GM12875 (cell line): ENCODE measurements at regions not wholly inside any gene's neighbourhood (a gene's known extent, or its start where the extent isn't known, plus 50 kb on each side); places are given as distances from the start of the nearest gene placed in this dataset.

ENCODE experiments used
- H3K4me3 ChIP-seq: one replicate; pipeline ENCODE4 v1.5.1; 2011; ENCODE audit warnings: low read depth, low read length, control low read depth
- TF ChIP-seq, protein P1 (sequence below): IDR thresholded peaks from 2 replicates; pipeline ENCODE4 v1.5.1; 2011; ENCODE audit warnings: low read depth, mild to moderate bottlenecking, control low read depth, inconsistent platforms, low read length, moderate library complexity, borderline replicate concordance; ENCODE audit not compliant: insufficient read depth

DNA sequence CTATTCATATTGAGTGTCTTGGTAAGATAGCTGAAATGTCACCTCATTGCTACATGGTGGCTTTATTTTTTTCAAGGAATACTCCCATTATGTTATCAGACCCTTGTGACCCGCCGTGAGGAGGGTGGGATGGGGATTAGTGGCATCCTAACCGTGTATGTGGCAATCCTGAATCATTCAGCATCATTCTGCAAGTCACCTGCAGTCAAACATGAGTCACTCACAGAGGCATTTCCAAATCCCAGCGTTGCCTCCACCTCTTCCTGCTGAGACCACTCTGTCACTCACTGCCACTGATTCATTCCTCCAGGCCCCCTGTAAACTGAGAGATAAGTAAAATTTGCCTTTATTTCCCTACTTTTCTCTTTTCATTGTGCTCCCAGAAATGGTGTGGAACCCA lies 307.4 kb upstream of the KLHL29 start:
- TF ChIP-seq, protein P1, sequence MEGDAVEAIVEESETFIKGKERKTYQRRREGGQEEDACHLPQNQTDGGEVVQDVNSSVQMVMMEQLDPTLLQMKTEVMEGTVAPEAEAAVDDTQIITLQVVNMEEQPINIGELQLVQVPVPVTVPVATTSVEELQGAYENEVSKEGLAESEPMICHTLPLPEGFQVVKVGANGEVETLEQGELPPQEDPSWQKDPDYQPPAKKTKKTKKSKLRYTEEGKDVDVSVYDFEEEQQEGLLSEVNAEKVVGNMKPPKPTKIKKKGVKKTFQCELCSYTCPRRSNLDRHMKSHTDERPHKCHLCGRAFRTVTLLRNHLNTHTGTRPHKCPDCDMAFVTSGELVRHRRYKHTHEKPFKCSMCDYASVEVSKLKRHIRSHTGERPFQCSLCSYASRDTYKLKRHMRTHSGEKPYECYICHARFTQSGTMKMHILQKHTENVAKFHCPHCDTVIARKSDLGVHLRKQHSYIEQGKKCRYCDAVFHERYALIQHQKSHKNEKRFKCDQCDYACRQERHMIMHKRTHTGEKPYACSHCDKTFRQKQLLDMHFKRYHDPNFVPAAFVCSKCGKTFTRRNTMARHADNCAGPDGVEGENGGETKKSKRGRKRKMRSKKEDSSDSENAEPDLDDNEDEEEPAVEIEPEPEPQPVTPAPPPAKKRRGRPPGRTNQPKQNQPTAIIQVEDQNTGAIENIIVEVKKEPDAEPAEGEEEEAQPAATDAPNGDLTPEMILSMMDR: no peak
- H3K4me3 ChIP-seq: no peak overlapping the region

- TF ChIP-seq, protein P1: no peak
- no peak overlapping the region for H3K4me3 ChIP-seq
These were observed 306.1 kb upstream of the KLHL29 start for GRCh38 chr2:23078784-23079434.

GRCh38 chr2:23083966-23084365 lies 301.0 kb upstream of the KLHL29 start:
- TF ChIP-seq, protein P1: no peak
- H3K4me3 ChIP-seq: no peak overlapping the region

DNA sequence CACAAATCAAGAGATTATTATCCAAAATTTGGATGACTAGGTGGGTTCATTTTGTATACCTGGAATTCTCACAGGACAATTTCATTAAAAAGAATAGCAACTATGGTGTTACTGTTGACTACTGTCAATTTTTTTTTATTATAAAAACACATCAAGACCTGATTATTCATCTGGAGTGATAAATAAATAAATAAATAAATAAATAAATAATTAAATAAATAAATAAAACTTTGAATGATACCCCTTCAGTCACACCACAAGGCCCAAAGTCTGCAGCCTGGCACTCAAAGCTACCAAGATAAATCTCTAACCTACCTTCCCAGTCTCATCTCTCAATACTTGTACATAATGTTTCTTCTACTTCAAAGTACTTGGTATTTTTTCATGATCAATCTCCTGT lies 294.0 kb upstream of the KLHL29 start:
- H3K4me3 ChIP-seq: no peak overlapping the region
- TF ChIP-seq, protein P1: no peak

GRCh38 chr2:23091900-23092299 lies 293.1 kb upstream of the KLHL29 start:
- TF ChIP-seq, protein P1: no peak
- no peak overlapping the region for H3K4me3 ChIP-seq

DNA sequence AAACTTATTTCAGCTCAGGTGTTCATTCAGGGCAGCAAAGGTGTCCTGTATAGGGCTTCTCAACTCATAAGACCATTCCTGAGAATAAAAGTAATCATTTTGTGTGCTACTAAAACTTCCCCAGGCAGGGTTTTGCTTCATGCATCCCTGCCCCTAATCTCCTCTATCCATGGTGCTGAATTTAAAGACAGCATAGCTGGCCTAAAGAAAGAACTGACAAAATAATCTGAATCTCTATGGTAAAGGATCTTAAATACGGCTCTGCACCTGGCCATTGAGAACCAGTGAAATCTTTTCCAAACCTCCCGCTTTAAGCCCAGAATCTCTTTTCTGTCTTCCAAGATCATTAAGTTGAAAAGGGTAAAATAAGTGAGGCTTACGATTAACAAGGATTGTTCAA lies 292.1 kb upstream of the KLHL29 start:
- TF ChIP-seq, protein P1: no peak
- no peak overlapping the region for H3K4me3 ChIP-seq

- H3K4me3 ChIP-seq: no peak overlapping the region
- TF ChIP-seq, protein P1: no peak
These were observed 291.5 kb upstream of the KLHL29 start for GRCh38 chr2:23093513-23093912.
